HUES6 (cell line): ENCODE measurements at regions not wholly inside any gene's neighbourhood (a gene's known extent, or its start where the extent isn't known, plus 50 kb on each side); places are given as distances from the start of the nearest gene placed in this dataset.

Experiments
- H3K27ac ChIP-seq: 2 replicates; pipeline ENCODE4 v1.7.0; 2013; ENCODE audit warnings: low read depth, mild to moderate bottlenecking, low read length, inconsistent platforms
- H3K27me3 ChIP-seq: 2 replicates; pipeline ENCODE4 v1.6.1; 2013; ENCODE audit warnings: low read length; ENCODE audit not compliant: control insufficient read depth, insufficient read depth
- H3K36me3 ChIP-seq: 2 replicates; pipeline ENCODE4 v1.6.1; 2013; ENCODE audit warnings: low read length; ENCODE audit not compliant: control insufficient read depth, insufficient read depth
- H3K4me1 ChIP-seq: 2 replicates; pipeline ENCODE4 v1.6.1; 2013; ENCODE audit warnings: low read length; ENCODE audit not compliant: control insufficient read depth, insufficient read depth
- H3K4me3 ChIP-seq: 2 replicates; pipeline ENCODE4 v1.5.1; 2013; ENCODE audit warnings: low read depth, low read length
- H3K9ac ChIP-seq: one replicate; pipeline ENCODE4 v1.6.1; 2013; ENCODE audit warnings: mild to moderate bottlenecking, low read length
- H3K9me3 ChIP-seq: 2 replicates; pipeline ENCODE4 v1.6.1; 2013; ENCODE audit warnings: low read depth, low read length; ENCODE audit not compliant: control insufficient read depth, insufficient read depth

- H3K36me3 ChIP-seq = no peaks in the 10 kb centered on the region
- no peak overlapping the region for H3K4me3 ChIP-seq
- H3K9ac ChIP-seq = no peak overlapping the region
- H3K27me3 ChIP-seq = peaks cover 3% of the 10 kb centered on the region; the same call in 1 of the 2 replicates
- H3K4me1 ChIP-seq = peaks cover 6% of the 10 kb centered on the region
- H3K9me3 ChIP-seq = no peaks in the 10 kb centered on the region
- H3K27ac ChIP-seq = no peak overlapping the region
These were observed 1389.8 kb downstream of the TBC1D22A start for GRCh38 chr22:48152164-48152775.

GRCh38 chr22:48151641-48152040 lies 1389.2 kb downstream of the TBC1D22A start:
- no peaks in the 10 kb centered on the region for H3K36me3 ChIP-seq
- peaks cover 12% of the 10 kb centered on the region for H3K4me1 ChIP-seq
- no peak overlapping the region for H3K4me3 ChIP-seq
- no peaks in the 10 kb centered on the region for H3K9me3 ChIP-seq
- H3K27me3 ChIP-seq = peaks cover 6% of the 10 kb centered on the region; the same call in 1 of the 2 replicates
- H3K9ac ChIP-seq = no peak overlapping the region
- no peak overlapping the region for H3K27ac ChIP-seq

- no peaks in the 10 kb centered on the region for H3K36me3 ChIP-seq
- H3K27ac ChIP-seq = no peak overlapping the region
- H3K9me3 ChIP-seq = peaks cover 3% of the 10 kb centered on the region; the same call in 1 of the 2 replicates
- H3K27me3 ChIP-seq = peaks cover 8% of the 10 kb centered on the region; the same call in 1 of the 2 replicates
- H3K4me1 ChIP-seq = peaks cover 14% of the 10 kb centered on the region
- no peak overlapping the region for H3K9ac ChIP-seq
- H3K4me3 ChIP-seq = no peak overlapping the region
These were observed 1385.4 kb downstream of the TBC1D22A start for GRCh38 chr22:48147831-48148230.

- Histone ChIP-seq H3K27ac (no peak overlapping the region), H3K4me1 (peaks cover 14% of the 10 kb centered on the region), H3K4me3 (no peak overlapping the region), H3K27me3 (peaks cover 8% of the 10 kb centered on the region; the same call in 1 of the 2 replicates), H3K9ac (no peak overlapping the region), H3K9me3 (peaks cover 3% of the 10 kb centered on the region; the same call in 1 of the 2 replicates), H3K36me3 (no peaks in the 10 kb centered on the region)
These were observed 1385.0 kb downstream of the TBC1D22A start for GRCh38 chr22:48147404-48147803.

GRCh38 chr22:48146426-48146825 lies 1384.0 kb downstream of the TBC1D22A start:
- Histone ChIP-seq H3K27ac (no peak overlapping the region), H3K9ac (no peak overlapping the region), H3K36me3 (no peaks in the 10 kb centered on the region), H3K4me3 (no peak overlapping the region), H3K4me1 (peaks cover 14% of the 10 kb centered on the region), H3K9me3 (peaks cover 3% of the 10 kb centered on the region; the same call in 1 of the 2 replicates), H3K27me3 (peaks cover 8% of the 10 kb centered on the region; the same call in 1 of the 2 replicates)

GRCh38 chr22:48145738-48146137 lies 1383.3 kb downstream of the TBC1D22A start:
- Histone ChIP-seq H3K9ac (no peak overlapping the region), H3K27ac (no peak overlapping the region), H3K36me3 (no peaks in the 10 kb centered on the region), H3K9me3 (peaks cover 3% of the 10 kb centered on the region; the same call in 1 of the 2 replicates), H3K4me3 (no peak overlapping the region), H3K4me1 (peaks cover 14% of the 10 kb centered on the region), H3K27me3 (peaks cover 8% of the 10 kb centered on the region; the same call in 1 of the 2 replicates)

GRCh38 chr22:48144318-48144717 lies 1381.9 kb downstream of the TBC1D22A start:
- Histone ChIP-seq H3K9ac (no peak overlapping the region), H3K36me3 (no peaks in the 10 kb centered on the region), H3K4me3 (no peak overlapping the region), H3K27me3 (peaks cover 8% of the 10 kb centered on the region; the same call in 1 of the 2 replicates), H3K4me1 (peaks cover 14% of the 10 kb centered on the region), H3K27ac (no peak overlapping the region), H3K9me3 (peaks cover 3% of the 10 kb centered on the region; the same call in 1 of the 2 replicates)

- Histone ChIP-seq H3K4me1 (peaks cover 14% of the 10 kb centered on the region), H3K9me3 (peaks cover 3% of the 10 kb centered on the region; the same call in 1 of the 2 replicates), H3K27me3 (peaks cover 8% of the 10 kb centered on the region; the same call in 1 of the 2 replicates)
These were observed 1381.4 kb downstream of the TBC1D22A start for GRCh38 chr22:48143856-48144255.

GRCh38 chr22:48142388-48142787 lies 1379.9 kb downstream of the TBC1D22A start:
- Histone ChIP-seq H3K9me3 (peaks cover 3% of the 10 kb centered on the region; the same call in 1 of the 2 replicates), H3K9ac (no peak overlapping the region)

More at GRCh38 chr22:48143856-48144255, 1381.4 kb downstream of the TBC1D22A start:
- no peaks in the 10 kb centered on the region for H3K36me3 ChIP-seq
- no peak overlapping the region for H3K4me3 ChIP-seq
- H3K9ac ChIP-seq = no peak overlapping the region
- H3K27ac ChIP-seq = no peak overlapping the region

GRCh38 chr22:48141301-48141700 lies 1378.9 kb downstream of the TBC1D22A start:
- H3K36me3 ChIP-seq = no peaks in the 10 kb centered on the region
- no peak overlapping the region for H3K27ac ChIP-seq
- H3K4me3 ChIP-seq = no peak overlapping the region
- H3K9me3 ChIP-seq = peaks cover 3% of the 10 kb centered on the region; the same call in 1 of the 2 replicates
- no peak overlapping the region for H3K9ac ChIP-seq
- H3K27me3 ChIP-seq = no peaks in the 10 kb centered on the region
- no peaks in the 10 kb centered on the region for H3K4me1 ChIP-seq

More at GRCh38 chr22:48142388-48142787, 1379.9 kb downstream of the TBC1D22A start:
- H3K4me1 ChIP-seq = peaks cover 9% of the 10 kb centered on the region
- no peak overlapping the region for H3K27ac ChIP-seq
- H3K4me3 ChIP-seq = no peak overlapping the region
- no peaks in the 10 kb centered on the region for H3K36me3 ChIP-seq
- peaks cover 5% of the 10 kb centered on the region; the same call in 1 of the 2 replicates for H3K27me3 ChIP-seq

- Histone ChIP-seq H3K9me3 (peaks cover 3% of the 10 kb centered on the region; the same call in 1 of the 2 replicates), H3K4me3 (no peak overlapping the region), H3K36me3 (no peaks in the 10 kb centered on the region), H3K27ac (no peak overlapping the region), H3K27me3 (no peaks in the 10 kb centered on the region), H3K4me1 (no peaks in the 10 kb centered on the region), H3K9ac (no peak overlapping the region)
These were observed 1377.9 kb downstream of the TBC1D22A start for GRCh38 chr22:48140261-48140813.
